HG03558 (cell line): ENCODE measurements at regions not wholly inside any gene's neighbourhood (a gene's known extent, or its start where the extent isn't known, plus 50 kb on each side); places are given as distances from the start of the nearest gene placed in this dataset.

ENCODE experiments used
- ATAC-seq: cut with Tn5 transposase; IDR thresholded peaks from one replicate; pipeline ENCODE4 v1.9.1; 2021; ENCODE audit warnings: moderate number of reproducible peaks; ENCODE audit not compliant: unreplicated experiment; ENCODE audit errors: extremely low read depth

DNA sequence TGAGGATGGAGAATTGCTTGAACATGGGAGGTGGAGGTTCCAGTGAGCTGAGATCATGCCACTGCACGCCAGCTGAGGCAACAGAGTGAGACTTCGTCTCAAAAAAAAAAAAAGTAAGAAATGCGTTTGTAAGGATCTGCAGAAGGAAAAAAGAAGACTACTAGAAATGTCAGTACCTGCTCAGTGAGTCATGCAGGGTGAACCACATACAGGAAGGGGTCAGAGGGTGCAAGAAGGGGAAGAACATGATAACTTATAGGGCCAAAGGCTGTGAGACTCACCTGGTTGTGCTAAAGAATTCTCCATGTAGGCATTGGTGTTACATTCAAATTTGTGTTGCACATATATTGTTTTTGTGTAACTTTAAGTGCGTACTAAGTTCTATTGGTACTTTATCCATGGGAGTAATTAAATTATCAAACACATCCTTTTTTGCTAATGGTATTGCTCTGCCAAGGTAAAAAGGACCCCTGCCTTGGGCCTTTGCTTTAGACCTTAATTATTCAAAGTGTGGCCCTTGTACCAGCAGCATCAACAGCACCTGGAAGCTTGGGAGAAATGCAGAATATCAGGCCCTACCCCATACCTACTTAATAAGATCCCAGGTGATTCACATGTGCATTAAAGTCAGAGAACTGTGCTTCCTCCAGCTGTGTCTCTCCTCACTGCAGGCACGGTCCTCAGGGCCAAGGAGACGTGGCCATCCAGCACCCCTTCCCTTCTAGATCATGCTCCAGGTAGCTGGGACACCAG is 96.4 kb upstream of the PPP2R5A start:
- ATAC-seq = no peak

DNA sequence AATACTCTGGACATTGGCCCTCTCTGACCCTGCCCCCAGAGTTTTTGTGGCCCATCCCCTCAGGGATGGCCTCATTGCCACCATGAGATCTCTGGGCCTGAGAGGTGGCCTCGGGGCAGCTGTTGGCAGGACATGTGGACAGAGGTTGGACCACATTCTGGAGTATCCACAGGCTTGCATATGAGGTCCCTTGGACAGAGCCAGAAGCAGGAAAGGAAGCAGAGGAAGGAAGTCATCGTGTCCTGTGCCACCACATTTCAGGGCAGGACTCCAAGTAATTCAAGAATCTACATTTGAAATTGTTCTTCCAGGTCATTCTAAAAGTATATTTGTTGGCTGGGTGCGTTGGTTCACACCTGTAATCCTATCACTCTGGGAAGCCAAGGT is 95.9 kb upstream of the PPP2R5A start:
- no peak for ATAC-seq

DNA sequence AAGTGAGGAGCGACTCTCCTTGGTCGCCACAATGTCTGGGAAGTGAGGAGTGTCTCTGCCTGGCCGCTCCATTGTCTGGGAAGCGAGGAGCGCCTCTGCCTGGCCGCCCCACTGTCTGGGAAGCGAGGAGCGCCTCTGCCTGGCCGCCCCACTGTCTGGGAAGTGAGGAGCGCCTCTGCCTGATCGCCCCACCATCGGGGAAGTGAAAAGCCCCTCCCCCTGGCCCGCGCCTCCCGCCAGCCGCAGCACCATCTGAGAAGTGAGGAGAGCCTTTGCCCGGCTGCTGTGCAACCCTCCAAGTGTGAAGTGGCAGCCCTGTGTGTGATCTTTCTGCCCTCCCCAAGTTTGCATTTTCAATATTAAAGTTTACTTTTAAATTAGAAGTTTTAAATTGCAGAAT is 95.0 kb upstream of the PPP2R5A start:
- ATAC-seq = no peak

DNA sequence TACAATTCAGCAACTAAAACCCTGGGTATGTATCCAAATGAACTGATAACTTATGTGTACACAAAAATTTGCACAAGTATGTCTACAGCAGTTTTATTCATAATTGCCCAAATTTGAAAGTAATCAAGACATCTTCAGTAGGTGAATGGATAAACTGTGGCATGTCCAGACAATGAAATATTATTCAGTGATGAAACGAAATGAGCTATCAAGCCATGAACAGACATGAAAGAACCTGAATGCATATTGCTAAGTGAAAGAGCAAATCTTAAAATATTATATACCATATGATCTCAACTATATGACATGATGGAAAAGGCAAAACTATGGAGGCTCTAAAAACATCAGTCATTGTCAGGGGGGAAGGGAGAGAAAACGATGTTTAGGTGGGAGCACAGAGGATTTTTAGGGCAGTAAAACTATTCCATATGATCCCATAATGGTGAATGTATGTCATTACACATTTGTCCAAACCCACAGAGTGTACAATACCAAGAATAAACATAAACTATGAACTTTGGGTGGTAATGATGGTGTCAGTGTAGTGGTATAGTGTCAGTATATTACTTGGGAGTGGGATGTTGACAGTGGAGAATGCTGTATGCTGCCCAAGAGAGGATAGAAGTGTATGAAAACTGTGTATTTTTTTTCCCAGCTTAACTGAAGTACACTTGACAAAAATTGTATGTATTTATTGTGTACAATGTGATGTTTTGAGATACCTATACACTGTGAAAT is 92.8 kb upstream of the PPP2R5A start:
- no peak for ATAC-seq

DNA sequence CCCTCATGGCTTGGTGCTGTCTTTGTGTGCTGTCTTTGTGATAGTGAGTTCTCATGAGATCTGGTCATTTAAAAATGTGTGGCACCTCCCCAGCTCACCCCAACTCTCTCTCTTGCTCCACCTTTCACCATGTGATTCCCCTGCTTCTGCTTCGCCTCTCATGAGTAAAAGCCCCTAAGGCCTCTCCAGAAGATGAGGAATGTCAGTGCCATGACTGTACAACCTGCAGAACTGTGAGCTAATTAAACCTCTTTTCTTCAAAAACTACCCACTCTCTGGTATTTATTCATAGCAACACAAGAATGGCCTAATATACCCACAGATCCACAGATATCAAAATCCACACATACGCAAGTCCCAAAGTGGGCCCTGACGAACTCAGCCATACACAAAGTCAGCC is 88.9 kb upstream of the PPP2R5A start:
- no peak for ATAC-seq

DNA sequence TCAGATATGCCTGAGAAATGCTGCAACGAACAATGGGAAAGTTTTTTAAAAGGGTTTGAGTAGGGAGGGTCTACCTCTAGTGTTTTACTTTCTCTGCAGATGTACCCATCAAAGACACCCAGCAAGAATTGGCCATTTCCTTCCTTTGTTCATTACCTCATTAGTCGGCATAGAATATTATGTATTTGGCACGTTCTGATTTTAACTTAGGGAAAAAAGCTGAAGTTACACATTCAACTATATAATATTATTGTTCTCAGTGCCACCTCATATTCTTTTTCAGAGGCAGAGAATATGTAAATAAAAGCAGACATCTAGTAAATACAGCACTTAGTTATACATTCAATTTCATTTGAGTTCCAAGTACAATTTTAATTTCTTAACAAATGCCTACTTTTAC is 83.7 kb upstream of the PPP2R5A start:
- no peak for ATAC-seq

DNA sequence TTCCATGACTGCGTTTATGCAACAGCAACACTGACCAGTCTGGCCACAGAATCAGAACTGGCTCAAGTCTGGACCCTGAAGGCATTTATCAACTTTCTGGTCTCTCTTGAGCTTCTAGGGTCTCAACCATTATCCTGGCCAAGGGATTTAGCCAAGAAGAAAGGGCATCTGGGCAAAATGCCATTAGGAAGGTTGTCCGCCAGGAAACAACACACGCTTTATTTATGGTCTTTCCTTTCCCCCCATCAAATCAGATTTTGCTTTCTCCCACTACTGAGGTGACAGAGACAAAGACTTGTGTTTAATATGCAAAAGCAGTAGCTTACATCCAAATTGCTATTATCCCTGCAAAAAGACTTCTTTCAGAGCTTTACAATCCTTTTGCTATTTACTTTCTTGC is 81.6 kb upstream of the PPP2R5A start:
- no peak for ATAC-seq

DNA sequence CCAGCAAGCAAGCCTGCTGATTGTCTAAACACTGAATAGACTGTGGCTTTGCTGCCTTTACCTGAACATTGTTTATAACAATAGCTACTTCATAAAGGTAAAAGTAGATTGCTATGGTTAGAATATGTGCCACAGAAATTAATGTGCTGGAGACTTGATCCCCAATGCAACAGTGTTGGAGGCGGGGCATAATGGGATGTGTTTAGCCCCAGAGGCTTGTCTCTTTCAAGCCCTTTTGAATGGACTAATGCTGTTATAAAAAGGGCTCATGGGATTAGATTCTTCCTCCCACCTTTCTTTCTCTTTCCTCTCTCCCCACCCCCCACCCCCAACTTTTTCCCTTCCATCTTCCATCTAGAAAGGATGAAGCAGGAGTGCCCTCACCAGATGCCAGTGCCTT is 80.2 kb upstream of the PPP2R5A start:
- ATAC-seq = no peak

DNA sequence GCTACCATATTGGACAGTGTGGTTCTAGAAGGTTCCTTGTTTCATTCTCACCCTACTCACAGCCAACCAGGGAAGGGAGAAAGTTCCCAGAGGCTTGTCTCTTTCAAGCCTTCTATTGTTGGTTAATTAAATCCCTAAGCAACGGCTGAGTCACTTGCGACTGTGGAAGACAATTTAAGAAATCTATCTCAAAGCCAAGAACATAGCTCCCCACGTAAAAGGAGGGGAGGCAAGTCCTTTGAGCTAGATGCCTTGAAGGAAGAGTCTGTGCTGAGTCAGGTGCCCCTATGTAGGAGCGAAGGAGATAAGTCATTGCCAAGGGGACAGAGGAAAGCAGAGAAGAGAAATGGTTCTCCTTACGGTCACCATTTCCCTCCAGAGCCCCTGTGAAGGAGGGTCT is 79.4 kb upstream of the PPP2R5A start:
- no peak for ATAC-seq

DNA sequence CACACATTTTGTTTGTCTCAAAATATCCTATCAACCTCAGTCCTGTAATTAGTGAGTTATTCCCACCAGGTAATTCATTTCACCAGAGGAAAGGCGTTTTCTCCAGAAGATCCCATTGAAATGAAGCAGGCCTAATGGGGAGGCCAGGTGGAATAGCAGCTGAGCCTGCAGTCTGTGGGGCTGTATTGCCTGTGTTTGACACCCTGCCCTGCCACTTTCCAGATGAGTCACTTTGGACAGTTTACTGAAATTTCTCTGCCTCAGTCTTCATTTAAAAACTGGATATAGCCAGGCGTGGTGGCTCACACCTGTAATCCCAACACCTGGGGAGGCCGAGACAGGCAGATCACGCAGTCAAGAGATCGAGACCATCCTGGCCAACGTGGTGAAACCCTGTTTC is 78.1 kb upstream of the PPP2R5A start:
- no peak for ATAC-seq

DNA sequence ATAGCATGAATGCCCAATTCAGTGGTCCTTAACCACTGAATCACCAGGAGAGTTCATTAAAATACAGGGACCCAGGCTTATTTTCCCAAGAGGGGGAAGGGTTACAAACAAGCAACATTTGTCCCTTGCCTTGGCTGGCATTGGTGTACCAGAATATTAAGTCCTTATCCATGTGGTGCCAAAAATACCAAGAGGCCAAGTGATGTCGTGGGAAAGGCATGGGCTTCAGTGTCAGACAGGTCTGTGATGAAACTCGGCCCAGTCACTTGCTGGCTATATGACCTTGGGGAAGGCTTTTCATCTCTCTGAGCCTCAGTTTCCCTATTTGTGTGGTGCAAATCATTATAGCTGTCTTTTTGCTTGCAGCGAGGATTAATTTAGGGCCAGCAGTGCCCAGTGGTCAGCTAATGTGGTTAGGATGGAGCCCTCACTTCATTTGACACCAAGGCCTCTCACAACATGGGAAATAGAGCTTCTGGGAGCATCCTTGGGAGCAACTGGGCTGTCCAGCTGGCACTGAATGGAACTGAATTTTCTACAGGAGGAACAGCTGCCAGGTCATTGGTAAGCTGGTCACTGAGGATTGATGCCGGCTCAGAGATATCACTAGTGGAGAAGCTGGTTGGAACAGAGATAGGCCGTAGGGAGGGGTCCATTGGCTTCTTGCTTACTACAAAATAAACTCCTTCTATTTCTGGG is 77.2 kb upstream of the PPP2R5A start:
- ATAC-seq = no peak

DNA sequence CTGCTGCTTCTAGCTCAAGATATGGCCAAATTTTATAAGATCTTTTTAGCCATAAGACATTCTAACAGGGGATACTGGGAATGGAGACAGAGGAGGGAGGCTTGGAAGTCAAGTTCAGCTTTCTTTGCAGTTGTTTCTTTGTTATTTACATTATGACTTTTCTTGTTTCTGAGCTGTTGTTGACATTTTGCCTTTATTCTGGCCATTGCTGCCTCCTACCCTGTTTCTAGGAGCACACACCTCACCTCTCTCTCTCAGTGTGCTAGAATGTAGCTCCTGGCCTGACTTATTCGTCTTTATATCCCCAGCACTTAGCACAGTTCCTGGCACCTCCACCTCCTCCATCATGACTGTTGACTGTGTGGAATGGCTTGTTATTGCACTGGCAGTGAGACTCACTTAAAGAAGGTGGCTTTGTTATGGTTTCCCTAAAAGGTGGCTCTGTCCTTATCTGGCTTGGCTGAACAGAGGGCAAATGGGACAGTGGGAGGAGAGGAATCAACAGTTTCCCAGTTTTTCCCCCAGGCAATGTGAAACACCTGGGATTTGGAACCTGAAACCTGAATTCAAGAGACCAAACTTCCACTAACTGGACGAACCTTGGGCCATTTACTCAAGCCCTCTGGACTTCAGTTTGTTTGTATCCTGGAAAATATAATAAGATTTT is 76.1 kb upstream of the PPP2R5A start:
- ATAC-seq = no peak

DNA sequence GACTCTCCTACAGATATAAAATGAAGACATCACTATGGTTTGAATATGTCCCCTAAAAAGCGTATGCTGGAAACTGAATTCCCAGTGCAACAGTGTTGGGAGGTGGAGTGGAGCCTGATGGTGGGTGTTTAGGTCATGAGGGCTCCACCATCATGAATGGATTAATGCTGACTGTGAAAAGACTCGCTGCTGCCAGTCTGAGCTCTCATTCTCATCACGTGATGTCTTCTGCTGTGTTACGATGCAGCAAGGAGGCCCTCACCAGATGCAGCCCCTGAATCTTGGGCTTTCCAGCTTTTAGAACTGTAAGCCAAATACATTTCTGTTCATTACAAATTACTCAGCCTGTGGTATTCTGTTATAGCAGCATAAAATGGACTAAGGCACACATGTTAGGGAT is 73.8 kb upstream of the PPP2R5A start:
- no peak for ATAC-seq

DNA sequence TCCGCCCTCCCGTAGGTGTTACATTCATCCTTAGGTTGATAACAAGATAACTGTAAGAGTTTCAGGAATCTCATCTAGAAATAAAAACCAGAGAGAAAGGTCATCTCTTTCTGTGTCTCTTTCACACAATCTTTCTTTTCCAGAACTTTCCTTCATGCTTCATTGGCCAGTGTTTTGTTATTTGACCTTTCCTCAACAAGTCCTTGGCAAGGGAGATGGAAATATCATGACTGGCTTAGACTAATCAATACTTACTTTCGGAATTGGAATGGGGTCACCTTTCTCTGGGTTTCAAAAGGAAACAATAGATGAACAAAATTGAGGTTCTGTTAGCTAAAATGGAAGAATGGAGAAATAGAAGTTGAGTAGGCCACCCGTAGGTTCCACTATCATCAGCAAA is 72.9 kb upstream of the PPP2R5A start:
- ATAC-seq = no peak

DNA sequence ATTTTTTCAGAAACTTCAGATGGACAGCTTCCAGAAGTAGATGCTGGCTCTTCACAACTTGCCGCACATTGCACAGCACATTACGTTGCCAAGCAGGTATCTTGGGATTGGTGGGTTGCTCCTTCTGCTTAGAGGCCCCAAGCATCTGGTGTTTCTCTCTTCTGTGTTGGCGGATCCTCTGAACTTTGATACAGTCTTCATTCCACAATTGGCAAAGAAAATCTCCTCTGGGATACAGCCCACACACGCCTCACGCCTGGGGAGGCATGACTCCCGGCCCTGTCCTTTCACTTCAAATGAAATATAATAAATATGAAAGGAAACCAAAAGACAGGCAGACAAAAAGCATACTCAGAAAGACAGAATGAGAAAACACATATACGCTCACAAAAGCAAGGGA is 72.3 kb upstream of the PPP2R5A start:
- no peak for ATAC-seq

DNA sequence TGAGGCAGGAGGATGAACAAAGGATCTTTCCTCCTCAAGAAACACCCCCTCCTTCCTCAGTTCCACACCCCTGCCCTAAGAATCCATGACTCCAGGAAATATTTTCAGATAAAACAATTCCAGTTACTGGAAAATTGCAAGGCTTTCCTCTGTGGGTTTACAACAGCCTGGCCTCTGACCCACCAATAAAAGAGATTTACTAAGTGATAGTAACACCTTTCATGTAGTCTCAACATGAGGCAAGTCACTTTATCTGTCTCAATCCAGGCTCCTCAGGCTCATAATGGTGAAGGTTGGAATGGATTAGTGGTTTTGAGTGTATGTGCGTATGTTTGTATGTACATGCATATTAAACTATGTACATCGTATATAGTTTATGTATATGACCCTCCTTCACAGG is 71.4 kb upstream of the PPP2R5A start:
- no peak for ATAC-seq

DNA sequence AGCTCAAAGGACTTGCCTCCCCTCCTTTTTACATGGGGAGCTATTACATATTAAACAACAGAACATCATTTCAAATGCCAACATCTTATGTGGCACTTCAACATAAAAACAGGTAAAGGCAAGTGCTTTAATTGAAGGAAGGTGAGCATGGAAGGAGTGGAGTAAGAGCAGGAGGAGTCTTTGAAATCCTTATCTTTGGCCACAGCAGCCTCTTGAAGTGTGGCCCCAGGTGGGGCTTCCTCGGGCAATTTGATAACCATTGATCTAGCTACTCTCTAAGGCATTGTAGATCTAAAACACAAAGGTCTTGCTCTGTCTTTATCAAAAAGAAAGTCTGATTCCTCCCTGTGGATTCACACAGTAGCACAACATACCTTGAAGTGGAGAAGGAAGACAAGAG is 70.9 kb upstream of the PPP2R5A start:
- no peak for ATAC-seq

DNA sequence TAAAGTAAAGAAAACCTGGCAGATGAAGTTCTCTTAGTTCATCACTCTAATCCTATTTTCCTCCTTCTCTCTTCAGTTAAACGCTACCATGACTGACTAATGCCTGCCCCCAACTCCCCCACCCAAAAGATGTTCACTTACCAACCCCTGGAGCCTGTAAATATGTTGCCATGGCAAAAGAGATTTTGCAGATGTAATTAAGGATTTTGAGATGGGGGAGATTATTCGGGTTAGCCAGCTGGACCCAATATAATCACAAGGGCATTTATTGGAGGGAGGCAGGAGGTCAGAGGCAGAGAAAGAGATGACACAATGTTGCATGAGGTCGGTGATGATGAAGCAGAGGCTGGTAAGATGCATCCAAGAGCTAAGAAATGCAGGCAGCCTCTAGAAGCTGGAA is 69.3 kb upstream of the PPP2R5A start:
- no peak for ATAC-seq

DNA sequence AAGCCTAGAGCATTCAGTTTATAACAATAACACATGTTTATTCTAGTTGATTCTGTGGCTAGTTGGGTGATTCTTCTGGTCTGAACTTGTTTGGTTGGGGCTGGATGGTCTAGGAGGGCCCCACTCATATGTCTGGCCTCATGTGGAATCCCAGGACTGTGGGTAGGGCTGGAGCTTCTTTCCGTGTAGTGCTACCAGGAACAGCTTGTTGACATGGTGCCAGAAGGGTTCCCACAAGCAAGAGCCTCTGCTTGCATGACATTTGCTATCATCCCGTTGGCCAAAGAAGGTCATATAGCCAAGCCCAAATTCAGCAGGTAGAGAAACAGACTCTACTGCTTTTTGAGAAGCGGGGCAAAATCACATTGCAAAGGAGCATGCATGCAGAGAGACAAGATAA is 67.6 kb upstream of the PPP2R5A start:
- ATAC-seq = no peak

DNA sequence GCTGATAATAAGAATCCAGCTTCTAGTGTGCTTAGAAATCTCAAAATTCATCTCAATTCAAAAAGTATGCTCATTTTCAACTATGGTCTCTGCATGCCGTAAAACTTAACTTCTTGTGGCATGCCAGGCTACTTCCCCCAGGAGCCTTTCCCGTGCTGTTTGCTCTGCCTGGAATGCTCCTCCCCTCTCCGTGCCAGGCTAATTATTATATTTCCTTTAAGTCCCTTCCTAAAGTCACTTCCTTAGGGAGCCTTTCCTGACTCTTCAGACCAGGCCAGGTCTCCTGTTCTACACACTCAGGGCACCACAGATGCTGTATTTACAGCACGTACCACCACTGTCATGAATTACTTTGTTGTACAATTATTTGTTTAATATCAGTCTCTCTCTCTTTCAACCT is 67.1 kb upstream of the PPP2R5A start:
- no peak for ATAC-seq

DNA sequence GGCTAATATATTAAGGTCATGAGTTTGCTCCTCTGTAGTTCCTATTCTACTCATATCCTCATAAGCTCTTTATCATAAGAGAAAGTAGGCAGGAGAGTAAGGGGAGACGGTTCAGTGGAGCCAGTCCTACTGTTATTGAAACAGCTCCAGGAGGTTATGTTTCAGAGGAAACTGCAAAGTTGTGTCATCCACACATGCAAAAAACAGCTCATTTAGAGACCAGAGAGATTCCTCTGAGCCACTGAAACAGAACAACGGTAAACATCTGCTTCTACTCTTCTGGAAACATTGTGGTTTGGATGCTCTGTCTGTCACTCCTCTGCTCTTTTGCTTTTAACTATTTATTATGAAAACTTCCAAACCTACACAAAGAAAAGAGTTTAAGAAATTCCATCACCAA is 66.3 kb upstream of the PPP2R5A start:
- ATAC-seq = peak; percentile 85
